GM18867 (cell line): ENCODE measurements at regions not wholly inside any gene's neighbourhood (a gene's known extent, or its start where the extent isn't known, plus 50 kb on each side); places are given as distances from the start of the nearest gene placed in this dataset.
"Not testable (repeated sequence)": the region's sequence is repeated elsewhere in the genome, so short reads cannot be mapped to it uniquely, and the experiment has no call there.

ENCODE experiments used
- ATAC-seq: cut with Tn5 transposase; IDR thresholded peaks from one replicate; pipeline ENCODE4 v1.9.1; 2021; ENCODE audit warnings: mild to moderate bottlenecking, moderate library complexity; ENCODE audit not compliant: unreplicated experiment

- no peak for ATAC-seq
These were observed 112.3 kb upstream of the SOX21 start for GRCh38 chr13:94824601-94825000.

GRCh38 chr13:94822356-94822755 lies 110.0 kb upstream of the SOX21 start:
- ATAC-seq: no peak

- ATAC-seq: no peak
These were observed 103.9 kb upstream of the SOX21 start for GRCh38 chr13:94816256-94816655.

GRCh38 chr13:94813920-94814475 lies 101.7 kb upstream of the SOX21 start:
- peak; percentile 98 for ATAC-seq

GRCh38 chr13:94811753-94812152 lies 99.4 kb upstream of the SOX21 start:
- ATAC-seq: no peak

- no peak for ATAC-seq
These were observed 88.1 kb upstream of the SOX21 start for GRCh38 chr13:94800423-94800822.

- ATAC-seq: no peak
These were observed 87.0 kb upstream of the SOX21 start for GRCh38 chr13:94799299-94799698.

- ATAC-seq: no peak
These were observed 86.4 kb upstream of the SOX21 start for GRCh38 chr13:94798738-94799137.

GRCh38 chr13:94795292-94795691 lies 82.9 kb upstream of the SOX21 start:
- ATAC-seq: no peak

GRCh38 chr13:94786246-94786645 lies 73.9 kb upstream of the SOX21 start:
- ATAC-seq: not testable (repeated sequence)

GRCh38 chr13:94784066-94784465 lies 71.7 kb upstream of the SOX21 start:
- no peak for ATAC-seq

GRCh38 chr13:94783489-94783888 lies 71.1 kb upstream of the SOX21 start:
- no peak for ATAC-seq

GRCh38 chr13:94780421-94780820 lies 68.1 kb upstream of the SOX21 start:
- ATAC-seq: no peak

- no peak for ATAC-seq
These were observed 66.6 kb upstream of the SOX21 start for GRCh38 chr13:94778986-94779385.

- ATAC-seq: no peak
These were observed 66.2 kb upstream of the SOX21 start for GRCh38 chr13:94778585-94778984.

- ATAC-seq: no peak
These were observed 64.6 kb upstream of the SOX21 start for GRCh38 chr13:94776956-94777355.

GRCh38 chr13:94776300-94776699 lies 64.0 kb upstream of the SOX21 start:
- no peak for ATAC-seq

GRCh38 chr13:94765814-94766213 lies 53.5 kb upstream of the SOX21 start:
- no peak for ATAC-seq

GRCh38 chr13:94764576-94765321 lies 52.4 kb upstream of the SOX21 start:
- no peak for ATAC-seq
